H1 (cell line): ENCODE measurements at regions not wholly inside any gene's neighbourhood (a gene's known extent, or its start where the extent isn't known, plus 50 kb on each side); places are given as distances from the start of the nearest gene placed in this dataset.

Experiments used
- BACH1 ChIP-seq: IDR thresholded peaks from 2 replicates; pipeline ENCODE4 v1.6.1; 2012; ENCODE audit warnings: low read length, improper control_type of control experiment
- CHD7 ChIP-seq: fragments of 300-600 bp; sonication (generic); IDR thresholded peaks from 2 replicates; pipeline ENCODE4 v1.7.1; 2012; ENCODE audit warnings: low read length, moderate library complexity, mild to moderate bottlenecking, inconsistent platforms; ENCODE audit not compliant: insufficient replicate concordance
- EGR1 ChIP-seq: IDR thresholded peaks from 2 replicates; pipeline ENCODE4 v1.6.1; 2011; ENCODE audit warnings: low read depth, low read length, borderline replicate concordance
- EP300 ChIP-seq, 2 experiments: IDR thresholded peaks; 1 replicate in 1 of 2; 2 replicates in 1 of 2; pipeline ENCODE4 v1.6.1; 2011 to 2012; ENCODE audit warnings: low read depth in 2 of 2, low read length in 2 of 2, mild to moderate bottlenecking in 2 of 2, borderline replicate concordance in 1 of 2, inconsistent platforms in 1 of 2, moderate library complexity in 1 of 2
- HDAC2 ChIP-seq, 2 experiments: fragments of 300-600 bp in 1 of 2; sonication (generic) in 1 of 2; IDR thresholded peaks; 2 replicates each; pipeline ENCODE4 v1.6.1; 2011 to 2012; ENCODE audit warnings: low read depth in 2 of 2, low read length in 2 of 2, mild to moderate bottlenecking in 2 of 2, moderate library complexity in 2 of 2, borderline replicate concordance in 1 of 2, inconsistent platforms in 1 of 2
- JUND ChIP-seq: IDR thresholded peaks from 2 replicates; pipeline ENCODE4 v1.6.1; 2011; ENCODE audit warnings: mild to moderate bottlenecking, improper control_type of control experiment, low read length
- NRF1 ChIP-seq: IDR thresholded peaks from 2 replicates; pipeline ENCODE4 v1.6.1; 2011; ENCODE audit warnings: mild to moderate bottlenecking, low read depth, low read length, improper control_type of control experiment
- RXRA ChIP-seq: IDR thresholded peaks from 2 replicates; pipeline ENCODE4 v1.6.1; 2011; ENCODE audit warnings: low read depth, mild to moderate bottlenecking, low read length, moderate library complexity; ENCODE audit not compliant: insufficient read depth
- SAP30 ChIP-seq: fragments of 300-600 bp; sonication (generic); IDR thresholded peaks from 2 replicates; pipeline ENCODE4 v1.7.1; 2012; ENCODE audit warnings: low read length, moderate library complexity, mild to moderate bottlenecking, inconsistent platforms; ENCODE audit not compliant: insufficient read depth, insufficient replicate concordance
- SIX5 ChIP-seq: IDR thresholded peaks from 2 replicates; pipeline ENCODE4 v1.6.1; 2011; ENCODE audit warnings: mild to moderate bottlenecking, low read depth, low read length
- TEAD4 ChIP-seq: IDR thresholded peaks from 2 replicates; pipeline ENCODE4 v1.6.1; 2012; ENCODE audit warnings: low read depth, low read length, inconsistent platforms, mixed read lengths

- no peak for TF ChIP-seq CHD7
- TF ChIP-seq RXRA: no peak
- TF ChIP-seq NRF1: no peak
- TF ChIP-seq HDAC2 (IDR thresholded peaks at IDR 0.05; ENCODE audit: borderline replicate concordance in 1 of 2, low read depth in 2 of 2, low read length in 2 of 2): no peak
- peak; percentile 98 for TF ChIP-seq TEAD4
- no peak for TF ChIP-seq SAP30
- TF ChIP-seq JUND: no peak
- no peak for TF ChIP-seq BACH1
- no peak for TF ChIP-seq EGR1
- TF ChIP-seq EP300 (IDR thresholded peaks at IDR 0.05; ENCODE audit: borderline replicate concordance in 1 of 2, low read depth in 2 of 2, low read length in 2 of 2): peak in 1 of 2 experiments; percentile 45; a peak in 1 of 3 replicates
- TF ChIP-seq SIX5: no peak
These were observed 114.1 kb upstream of the SMLR1 start (continued) for GRCh38 chr6:130713144-130713543.
